ENCODE measurements at regions not wholly inside any gene's neighbourhood (a gene's known extent, or its start where the extent isn't known, plus 50 kb on each side); places are given as distances from the start of the nearest gene placed in this dataset.

- ChIA-PET POLR2A (interaction anchor here (0.6 kb wide), 1 partner anchor 844 kb away, joined by 3 read pairs; no protein-coding TSS in a partner anchor), CTCF (interaction anchor here (2.4 kb wide), 1 partner anchor 10 kb away, joined by 7 read pairs; no protein-coding TSS in a partner anchor)
- ATAC-seq (no peak), DNase-seq (no peak)
- peaks cover 3% of the 10 kb centered on the region for H3K27me3 Mint-ChIP-seq
- H3K36me3 Mint-ChIP-seq (ENCODE audit: low read depth) = no peaks in the 10 kb centered on the region
- TF ChIP-seq CTCF (IDR thresholded peaks at IDR 0.05) = no peak
- H3K9me3 Mint-ChIP-seq = peaks cover 9% of the 10 kb centered on the region
- H3K27ac Mint-ChIP-seq = no peak overlapping the region
- H3K4me1 Mint-ChIP-seq (ENCODE audit: low read depth) = no peaks in the 10 kb centered on the region
- no peak overlapping the region for H3K4me3 Mint-ChIP-seq
- intact Hi-C loops (cut with micrococcal nuclease) = no loop called here
These were observed 82.2 kb upstream of the TES start for GRCh38 chr7:116128139-116128538.

- DNase-seq (no peak), ATAC-seq (no peak)
- Mint-ChIP-seq H3K27me3 (peaks cover 4% of the 10 kb centered on the region), H3K9me3 (no peaks in the 10 kb centered on the region), H3K36me3 (ENCODE audit: low read depth) (no peaks in the 10 kb centered on the region), H3K4me1 (ENCODE audit: low read depth) (no peaks in the 10 kb centered on the region), H3K4me3 (no peak overlapping the region), H3K27ac (no peak overlapping the region)
- TF ChIP-seq CTCF (IDR thresholded peaks at IDR 0.05) = no peak
- intact Hi-C loops (cut with micrococcal nuclease) = no loop called here
- ChIA-PET POLR2A (no interaction called here), CTCF (interaction anchor here (0.9 to 5.2 kb wide), 3 partner anchors 38 to 101 kb away, joined by 5 to 37 read pairs (median 11); no protein-coding TSS in a partner anchor)
These were observed 75.0 kb upstream of the TES start for GRCh38 chr7:116135306-116135705.

GRCh38 chr7:116138202-116138801 lies 72.0 kb upstream of the TES start:
- Mint-ChIP-seq H3K4me1 (ENCODE audit: low read depth) (peaks cover 9% of the 10 kb centered on the region), H3K27ac (no peak overlapping the region), H3K36me3 (ENCODE audit: low read depth) (no peaks in the 10 kb centered on the region), H3K27me3 (peaks cover 4% of the 10 kb centered on the region), H3K9me3 (no peaks in the 10 kb centered on the region), H3K4me3 (no peak overlapping the region)
- peak; percentile 71 for TF ChIP-seq CTCF (IDR thresholded peaks at IDR 0.05)
- intact Hi-C loops (cut with micrococcal nuclease) = loop anchor here (2.0 kb wide), 1 partner anchor 98 kb away; no protein-coding TSS in a partner anchor
- ChIA-PET CTCF (interaction anchor here (0.6 to 5.2 kb wide), 22 partner anchors 11 to 485 kb away, joined by 3 to 37 read pairs (median 4); no protein-coding TSS in a partner anchor), POLR2A (no interaction called here)
- peak; percentile 32 for DNase-seq
- ATAC-seq = peak; percentile 84

GRCh38 chr7:116139007-116139406 lies 71.3 kb upstream of the TES start:
- CTCF ChIA-PET = interaction anchor here (0.6 to 5.2 kb wide), 20 partner anchors 10 to 453 kb away, joined by 3 to 37 read pairs (median 4); no protein-coding TSS in a partner anchor
- ATAC-seq (no peak), DNase-seq (no peak)
- no peaks in the 10 kb centered on the region for H3K9me3 Mint-ChIP-seq
- H3K27me3 Mint-ChIP-seq = peaks cover 4% of the 10 kb centered on the region
- POLR2A ChIA-PET = no interaction called here
- H3K4me3 Mint-ChIP-seq = no peak overlapping the region
- TF ChIP-seq CTCF (IDR thresholded peaks at IDR 0.05) = no peak
- H3K36me3 Mint-ChIP-seq (ENCODE audit: low read depth) = no peaks in the 10 kb centered on the region
- no peak overlapping the region for H3K27ac Mint-ChIP-seq
- H3K4me1 Mint-ChIP-seq (ENCODE audit: low read depth) = peaks cover 9% of the 10 kb centered on the region
- intact Hi-C loops (cut with micrococcal nuclease) = loop anchor here (2.0 kb wide), 1 partner anchor 98 kb away; no protein-coding TSS in a partner anchor

GRCh38 chr7:116139807-116140206 lies 70.5 kb upstream of the TES start:
- CTCF ChIA-PET = interaction anchor here (1.5 to 5.2 kb wide), 3 partner anchors 36 to 452 kb away, joined by 3 to 37 read pairs (median 13); no protein-coding TSS in a partner anchor
- Mint-ChIP-seq H3K9me3 (no peaks in the 10 kb centered on the region), H3K27ac (no peak overlapping the region), H3K27me3 (peaks cover 4% of the 10 kb centered on the region), H3K4me1 (ENCODE audit: low read depth) (peaks cover 14% of the 10 kb centered on the region), H3K4me3 (no peak overlapping the region), H3K36me3 (ENCODE audit: low read depth) (no peaks in the 10 kb centered on the region)
- ATAC-seq (no peak), DNase-seq (no peak)
- POLR2A ChIA-PET = no interaction called here
- intact Hi-C loops (cut with micrococcal nuclease) = loop anchor here (2.0 kb wide), 1 partner anchor 97 kb away; no protein-coding TSS in a partner anchor
- no peak for TF ChIP-seq CTCF (IDR thresholded peaks at IDR 0.05)
